ENCODE measurements at regions not wholly inside any gene's neighbourhood (a gene's known extent, or its start where the extent isn't known, plus 50 kb on each side); places are given as distances from the start of the nearest gene placed in this dataset.

DNA sequence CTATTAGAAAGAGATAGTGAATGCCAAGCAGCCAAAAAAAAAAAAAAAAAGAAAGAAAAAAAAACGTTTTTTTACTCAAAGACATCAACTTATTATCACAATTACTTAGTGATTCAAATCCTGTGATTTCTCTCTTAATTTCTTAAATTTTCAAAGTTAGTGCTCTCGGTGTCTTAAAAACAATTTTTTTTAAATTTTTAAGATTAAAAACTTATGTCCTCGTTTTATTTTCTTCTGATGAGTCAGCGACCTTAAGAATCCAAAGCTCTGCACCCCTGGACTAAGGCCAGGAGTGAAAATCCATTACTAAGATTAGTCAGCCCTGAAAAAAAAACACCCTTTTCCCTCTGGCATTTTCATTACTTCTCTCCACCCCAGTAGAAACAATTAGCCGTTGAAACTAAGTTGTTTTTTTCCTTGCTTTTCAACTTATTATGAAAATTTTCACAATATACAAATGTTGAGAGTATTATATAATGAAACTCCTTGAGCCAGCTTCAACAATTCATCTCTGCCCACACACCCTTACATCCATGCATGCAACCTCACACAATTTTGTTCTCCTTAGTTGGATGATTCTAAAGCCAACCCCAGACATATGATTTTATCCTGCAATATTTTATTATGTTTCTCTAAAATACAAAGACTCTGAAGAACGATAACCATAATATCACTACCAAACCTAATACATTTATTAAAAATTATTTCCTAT, 85.6 kb upstream of the CARMIL1 start:
- WGBS (ENCODE audit: missing lambda C conversion rate), result 6% methylated on average over 6 of the region's 6 CpGs
- Histone ChIP-seq H3K4me2 (peak overlapping the region; percentile 63), H3K4me1 (peaks cover 24% of the 10 kb centered on the region), H3K4me3 (no peak overlapping the region), H3K27ac (peak overlapping the region; percentile 68 to 87), H3K9me3 (no peaks in the 10 kb centered on the region)
- no peak for FAIRE-seq
- TF ChIP-seq ZFP36 (IDR thresholded peaks at IDR 0.05; ENCODE audit: borderline replicate concordance, partially characterized antibody) (no peak), MAFK (IDR thresholded peaks at IDR 0.05; ENCODE audit: partially characterized antibody) (peak; percentile 54), JUNB (IDR thresholded peaks at IDR 0.05) (peak; percentile 51; the same call in 1 of the 2 replicates), FOSL2 (IDR thresholded peaks at IDR 0.05) (no peak), FOSL2 (CRISPR knock-in tag; IDR thresholded peaks at IDR 0.05) (peak; percentile 42; the same call in 1 of the 2 replicates), HOXB13 (CRISPR knock-in tag; IDR thresholded peaks at IDR 0.05; ENCODE audit: low read depth) (no peak), ZSCAN20 (CRISPR knock-in tag; IDR thresholded peaks at IDR 0.05) (no peak)
- DNase-seq (ENCODE audit: low read depth in 1 of 2, low spot score in 1 of 2), result peak; percentile 25 to 52
- POLR2A ChIA-PET, result interaction anchor here (0.7 to 1.0 kb wide), 3 partner anchors 17 to 446 kb away, joined by 7 to 14 read pairs (median 8); no protein-coding TSS in a partner anchor
- CTCF ChIA-PET, result interaction anchor here (1.0 to 1.6 kb wide), 3 partner anchors 20 to 525 kb away, joined by 3 to 4 read pairs (median 3); no protein-coding TSS in a partner anchor
- peak in 1 of 2 experiments; percentile 71; a peak in 3 of 6 replicates for ATAC-seq

DNA sequence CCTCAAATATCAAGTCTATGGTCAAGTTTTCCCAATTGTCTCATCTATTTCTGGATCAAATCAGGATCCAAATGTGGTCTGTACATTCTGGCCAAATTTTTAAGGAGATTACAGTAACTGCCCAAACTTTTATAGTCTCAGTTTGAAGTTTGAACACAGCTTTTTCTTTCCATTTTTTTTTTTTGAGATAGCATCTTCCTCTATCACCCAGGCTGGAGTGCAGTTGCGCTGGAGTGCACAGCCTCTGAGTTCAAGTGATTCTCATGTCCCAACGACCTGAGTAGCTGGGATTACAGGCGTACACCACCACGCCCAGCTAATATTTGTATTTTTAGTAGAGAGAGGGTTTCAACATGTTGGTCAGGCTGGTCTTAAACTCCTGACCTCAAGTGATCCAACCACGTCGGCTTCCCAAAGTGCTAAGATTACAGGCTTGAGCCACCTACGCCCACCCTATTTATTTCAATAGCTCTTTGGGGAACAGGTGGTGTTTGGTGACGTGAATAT, 84.9 kb upstream of the CARMIL1 start:
- Histone ChIP-seq H3K4me3 (no peak overlapping the region), H3K4me2 (peak overlapping the region; percentile 63), H3K9me3 (no peaks in the 10 kb centered on the region), H3K4me1 (peaks cover 24% of the 10 kb centered on the region), H3K27ac (peak overlapping the region; percentile 68 to 87)
- TF ChIP-seq EP300 (IDR thresholded peaks at IDR 0.05) (no peak), NFE2L2 (conservative IDR thresholded peaks at IDR 0.05; ENCODE audit: low read length) (no peak), BHLHE40 (IDR thresholded peaks at IDR 0.05; ENCODE audit: low read depth, low read length) (no peak), RARB (CRISPR knock-in tag; IDR thresholded peaks at IDR 0.05) (no peak), CHD2 (IDR thresholded peaks at IDR 0.05; ENCODE audit: low read length, partially characterized antibody) (no peak), FOSL2 (IDR thresholded peaks at IDR 0.05) (no peak), FOSL2 (CRISPR knock-in tag; IDR thresholded peaks at IDR 0.05) (no peak), EHMT2 (IDR thresholded peaks at IDR 0.05; ENCODE audit: low read depth) (no peak), CHD4 (IDR thresholded peaks at IDR 0.05; ENCODE audit: borderline replicate concordance) (no peak), SREBF2 (IDR thresholded peaks at IDR 0.05) (no peak), KDM1A (IDR thresholded peaks at IDR 0.05; ENCODE audit: low read depth) (no peak)
- TF ChIP-seq, protein P1, sequence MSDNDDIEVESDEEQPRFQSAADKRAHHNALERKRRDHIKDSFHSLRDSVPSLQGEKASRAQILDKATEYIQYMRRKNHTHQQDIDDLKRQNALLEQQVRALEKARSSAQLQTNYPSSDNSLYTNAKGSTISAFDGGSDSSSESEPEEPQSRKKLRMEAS (IDR thresholded peaks at IDR 0.05), result no peak
- 59% methylated on average over 8 of the region's 8 CpGs for WGBS (ENCODE audit: missing lambda C conversion rate)
- peak in 1 of 2 experiments; percentile 17 for DNase-seq (ENCODE audit: low read depth in 1 of 2, low spot score in 1 of 2)
- no peak for FAIRE-seq
- ChIA-PET CTCF (interaction anchor here (1.0 to 1.6 kb wide), 3 partner anchors 21 to 524 kb away, joined by 3 to 4 read pairs (median 3); no protein-coding TSS in a partner anchor), POLR2A (no interaction called here)
- ATAC-seq, result no peak

DNA sequence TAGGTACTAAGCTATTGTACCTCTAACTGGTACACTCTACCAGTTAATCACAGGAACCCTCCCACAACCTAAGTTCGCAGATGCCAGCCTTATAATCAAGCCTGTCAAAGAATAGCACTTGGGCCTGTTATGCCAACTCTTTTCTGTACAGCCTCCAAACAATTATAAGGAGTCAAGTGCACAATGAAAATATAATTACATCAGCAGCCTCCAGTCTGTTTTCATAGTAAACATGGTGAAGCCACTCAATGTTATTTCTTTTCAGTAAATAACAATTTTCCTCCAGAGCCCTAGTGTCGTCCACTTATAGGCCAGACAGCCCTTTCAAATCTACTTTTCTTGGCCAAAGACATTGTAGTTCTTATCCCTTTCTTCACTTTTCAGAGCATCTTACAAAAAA, 82.7 kb upstream of the CARMIL1 start:
- FAIRE-seq (no peak), ATAC-seq (no peak), DNase-seq (ENCODE audit: low read depth in 1 of 2, low spot score in 1 of 2) (no peak)
- 80% methylated on average over 2 of the region's 2 CpGs for WGBS (ENCODE audit: missing lambda C conversion rate)
- Histone ChIP-seq H3K4me1 (peaks cover 24% of the 10 kb centered on the region), H3K4me2 (no peak overlapping the region), H3K9me3 (no peaks in the 10 kb centered on the region), H3K27ac (no peak overlapping the region), H3K4me3 (no peak overlapping the region)
- no peak for TF ChIP-seq BHLHE40 (IDR thresholded peaks at IDR 0.05; ENCODE audit: low read depth, low read length)
- TF ChIP-seq ZC3H11A (IDR thresholded peaks at IDR 0.05), result no peak
- no peak for TF ChIP-seq MYC (IDR thresholded peaks at IDR 0.05; ENCODE audit: borderline replicate concordance, low read length)
- TF ChIP-seq HOXB5 (CRISPR knock-in tag; IDR thresholded peaks at IDR 0.05), result no peak
- TF ChIP-seq RNF2 (IDR thresholded peaks at IDR 0.05; ENCODE audit: borderline replicate concordance, low read depth), result no peak
- TF ChIP-seq, protein P2, sequence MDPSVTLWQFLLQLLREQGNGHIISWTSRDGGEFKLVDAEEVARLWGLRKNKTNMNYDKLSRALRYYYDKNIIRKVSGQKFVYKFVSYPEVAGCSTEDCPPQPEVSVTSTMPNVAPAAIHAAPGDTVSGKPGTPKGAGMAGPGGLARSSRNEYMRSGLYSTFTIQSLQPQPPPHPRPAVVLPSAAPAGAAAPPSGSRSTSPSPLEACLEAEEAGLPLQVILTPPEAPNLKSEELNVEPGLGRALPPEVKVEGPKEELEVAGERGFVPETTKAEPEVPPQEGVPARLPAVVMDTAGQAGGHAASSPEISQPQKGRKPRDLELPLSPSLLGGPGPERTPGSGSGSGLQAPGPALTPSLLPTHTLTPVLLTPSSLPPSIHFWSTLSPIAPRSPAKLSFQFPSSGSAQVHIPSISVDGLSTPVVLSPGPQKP (IDR thresholded peaks at IDR 0.05; ENCODE audit: low read depth, low read length), result no peak
- TF ChIP-seq CHD2 (IDR thresholded peaks at IDR 0.05; ENCODE audit: low read length, partially characterized antibody), result no peak
- TF ChIP-seq, protein P1 (IDR thresholded peaks at IDR 0.05), result no peak
- TF ChIP-seq RCOR1 (IDR thresholded peaks at IDR 0.05; ENCODE audit: low read depth, low read length), result no peak
- TF ChIP-seq, protein P3, sequence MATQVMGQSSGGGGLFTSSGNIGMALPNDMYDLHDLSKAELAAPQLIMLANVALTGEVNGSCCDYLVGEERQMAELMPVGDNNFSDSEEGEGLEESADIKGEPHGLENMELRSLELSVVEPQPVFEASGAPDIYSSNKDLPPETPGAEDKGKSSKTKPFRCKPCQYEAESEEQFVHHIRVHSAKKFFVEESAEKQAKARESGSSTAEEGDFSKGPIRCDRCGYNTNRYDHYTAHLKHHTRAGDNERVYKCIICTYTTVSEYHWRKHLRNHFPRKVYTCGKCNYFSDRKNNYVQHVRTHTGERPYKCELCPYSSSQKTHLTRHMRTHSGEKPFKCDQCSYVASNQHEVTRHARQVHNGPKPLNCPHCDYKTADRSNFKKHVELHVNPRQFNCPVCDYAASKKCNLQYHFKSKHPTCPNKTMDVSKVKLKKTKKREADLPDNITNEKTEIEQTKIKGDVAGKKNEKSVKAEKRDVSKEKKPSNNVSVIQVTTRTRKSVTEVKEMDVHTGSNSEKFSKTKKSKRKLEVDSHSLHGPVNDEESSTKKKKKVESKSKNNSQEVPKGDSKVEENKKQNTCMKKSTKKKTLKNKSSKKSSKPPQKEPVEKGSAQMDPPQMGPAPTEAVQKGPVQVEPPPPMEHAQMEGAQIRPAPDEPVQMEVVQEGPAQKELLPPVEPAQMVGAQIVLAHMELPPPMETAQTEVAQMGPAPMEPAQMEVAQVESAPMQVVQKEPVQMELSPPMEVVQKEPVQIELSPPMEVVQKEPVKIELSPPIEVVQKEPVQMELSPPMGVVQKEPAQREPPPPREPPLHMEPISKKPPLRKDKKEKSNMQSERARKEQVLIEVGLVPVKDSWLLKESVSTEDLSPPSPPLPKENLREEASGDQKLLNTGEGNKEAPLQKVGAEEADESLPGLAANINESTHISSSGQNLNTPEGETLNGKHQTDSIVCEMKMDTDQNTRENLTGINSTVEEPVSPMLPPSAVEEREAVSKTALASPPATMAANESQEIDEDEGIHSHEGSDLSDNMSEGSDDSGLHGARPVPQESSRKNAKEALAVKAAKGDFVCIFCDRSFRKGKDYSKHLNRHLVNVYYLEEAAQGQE (IDR thresholded peaks at IDR 0.05), result no peak
- no peak for TF ChIP-seq JUN (IDR thresholded peaks at IDR 0.05)
- TF ChIP-seq RFX5 (IDR thresholded peaks at IDR 0.05), result no peak
- TF ChIP-seq FOSL2 (IDR thresholded peaks at IDR 0.05), result no peak
- TF ChIP-seq FOSL2 (CRISPR knock-in tag; IDR thresholded peaks at IDR 0.05), result no peak
- TF ChIP-seq RAD21 (conservative IDR thresholded peaks at IDR 0.05 in 1 of 2, IDR thresholded peaks at IDR 0.05 in 1 of 2), result no peak
- ChIA-PET POLR2A (no interaction called here), CTCF (interaction anchor here (1.6 kb wide), 1 partner anchor 69 kb away, joined by 4 read pairs; no protein-coding TSS in a partner anchor)
